ENCODE measurements at regions not wholly inside any gene's neighbourhood (a gene's known extent, or its start where the extent isn't known, plus 50 kb on each side); places are given as distances from the start of the nearest gene placed in this dataset.

GRCh38 chr20:17844133-17844429 is 124.5 kb downstream of the SNX5 start:
- H3K4me2 ChIP-seq (ENCODE audit: low read length): no peak overlapping the region
- no peaks in the 10 kb centered on the region for H3K36me3 ChIP-seq (ENCODE audit: insufficient read depth, low read length)
- no peaks in the 10 kb centered on the region for H3K79me2 ChIP-seq (replicated peaks; ENCODE audit: insufficient read depth, low read length)
- H3K9me3 ChIP-seq (ENCODE audit: low read length): no peaks in the 10 kb centered on the region
- H2AFZ ChIP-seq (ENCODE audit: low read depth, low read length): no peak overlapping the region
- no peaks in the 10 kb centered on the region for H4K20me1 ChIP-seq (ENCODE audit: insufficient read depth)
- H3K27me3 ChIP-seq (ENCODE audit: insufficient read depth, low read depth, low read length): no peaks in the 10 kb centered on the region
- no peak overlapping the region for H3K9ac ChIP-seq (ENCODE audit: low read length)
- H3K4me3 ChIP-seq (ENCODE audit: low read length): no peak overlapping the region
- no peaks in the 10 kb centered on the region for H3K9me2 ChIP-seq (ENCODE audit: insufficient read depth, low read length)
- no peak for TF ChIP-seq RAD21 (conservative IDR thresholded peaks at IDR 0.05)
- TF ChIP-seq, protein P1, sequence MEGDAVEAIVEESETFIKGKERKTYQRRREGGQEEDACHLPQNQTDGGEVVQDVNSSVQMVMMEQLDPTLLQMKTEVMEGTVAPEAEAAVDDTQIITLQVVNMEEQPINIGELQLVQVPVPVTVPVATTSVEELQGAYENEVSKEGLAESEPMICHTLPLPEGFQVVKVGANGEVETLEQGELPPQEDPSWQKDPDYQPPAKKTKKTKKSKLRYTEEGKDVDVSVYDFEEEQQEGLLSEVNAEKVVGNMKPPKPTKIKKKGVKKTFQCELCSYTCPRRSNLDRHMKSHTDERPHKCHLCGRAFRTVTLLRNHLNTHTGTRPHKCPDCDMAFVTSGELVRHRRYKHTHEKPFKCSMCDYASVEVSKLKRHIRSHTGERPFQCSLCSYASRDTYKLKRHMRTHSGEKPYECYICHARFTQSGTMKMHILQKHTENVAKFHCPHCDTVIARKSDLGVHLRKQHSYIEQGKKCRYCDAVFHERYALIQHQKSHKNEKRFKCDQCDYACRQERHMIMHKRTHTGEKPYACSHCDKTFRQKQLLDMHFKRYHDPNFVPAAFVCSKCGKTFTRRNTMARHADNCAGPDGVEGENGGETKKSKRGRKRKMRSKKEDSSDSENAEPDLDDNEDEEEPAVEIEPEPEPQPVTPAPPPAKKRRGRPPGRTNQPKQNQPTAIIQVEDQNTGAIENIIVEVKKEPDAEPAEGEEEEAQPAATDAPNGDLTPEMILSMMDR (IDR thresholded peaks at IDR 0.05; ENCODE audit: poor library complexity, severe bottlenecking): no peak
- no peak for TF ChIP-seq EZH2 (IDR thresholded peaks at IDR 0.05; ENCODE audit: borderline replicate concordance, insufficient read depth, low read length, poor library complexity, severe bottlenecking)
- no peak for TF ChIP-seq TAF1 (IDR thresholded peaks at IDR 0.05; ENCODE audit: low read depth)
- TF ChIP-seq POLR2AphosphoS5 (IDR thresholded peaks at IDR 0.05): no peak
- no peak for TF ChIP-seq MXI1 (conservative IDR thresholded peaks at IDR 0.05; ENCODE audit: poor library complexity, severe bottlenecking)
- TF ChIP-seq EP300 (conservative IDR thresholded peaks at IDR 0.05; ENCODE audit: poor library complexity, severe bottlenecking): no peak
- TF ChIP-seq REST (IDR thresholded peaks at IDR 0.05; ENCODE audit: borderline replicate concordance): no peak
- no peak for TF ChIP-seq SMC3 (conservative IDR thresholded peaks at IDR 0.05; ENCODE audit: poor library complexity)
- no peak overlapping the region for H3K27ac ChIP-seq (ENCODE audit: low read length)
- H3F3A ChIP-seq (ENCODE audit: insufficient read depth, low read length, poor library complexity, severe bottlenecking): no peaks in the 10 kb centered on the region

DNA sequence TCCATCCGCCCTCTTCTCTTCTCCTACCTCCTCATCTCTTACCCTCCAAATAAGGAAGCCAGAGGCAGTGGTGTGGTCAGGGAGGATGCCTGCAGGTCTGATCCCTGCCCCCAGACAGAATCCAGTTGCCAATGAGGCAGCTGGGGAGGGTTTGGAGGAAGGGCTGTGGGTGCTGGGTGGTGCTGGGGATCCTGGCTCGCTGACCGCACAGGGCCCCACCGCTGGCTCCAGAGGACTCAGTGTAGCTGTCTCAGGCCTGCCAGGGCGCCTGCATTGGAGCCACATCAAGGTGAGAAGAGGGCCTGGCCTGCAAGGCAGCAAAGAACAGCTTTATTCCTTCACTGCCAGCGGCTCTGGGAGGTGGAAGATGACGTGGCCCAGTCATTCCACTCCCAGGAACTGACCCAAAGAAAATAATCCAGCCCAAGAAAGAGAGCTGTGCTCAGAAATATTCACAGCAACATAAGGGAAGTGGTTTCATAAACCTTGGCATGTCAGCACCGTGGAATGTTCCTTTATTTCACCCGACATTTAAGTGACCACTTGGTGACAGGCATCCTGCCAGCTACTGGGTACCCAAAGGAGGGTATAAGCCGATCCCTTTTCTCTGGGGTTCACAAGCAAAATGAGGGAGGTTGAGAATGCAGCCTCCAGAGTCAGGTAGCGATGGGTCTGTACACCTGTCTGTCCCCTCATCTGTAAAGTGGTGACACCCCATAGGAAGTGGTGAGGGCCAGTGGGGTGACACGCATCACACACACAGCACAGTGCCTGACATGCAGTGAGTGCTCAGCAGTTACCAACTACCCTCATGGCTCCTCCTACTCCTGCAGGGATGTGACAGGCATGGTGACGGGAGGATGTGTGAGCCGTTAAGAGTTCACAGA is 125.1 kb downstream of the SNX5 start:
- H2AFZ ChIP-seq (ENCODE audit: low read depth, low read length): no peak overlapping the region
- no peaks in the 10 kb centered on the region for H3K9me3 ChIP-seq (ENCODE audit: low read length)
- TF ChIP-seq EZH2 (IDR thresholded peaks at IDR 0.05; ENCODE audit: borderline replicate concordance, insufficient read depth, low read length, poor library complexity, severe bottlenecking) (no peak), POLR2AphosphoS5 (IDR thresholded peaks at IDR 0.05) (no peak), EP300 (conservative IDR thresholded peaks at IDR 0.05; ENCODE audit: poor library complexity, severe bottlenecking) (no peak), REST (IDR thresholded peaks at IDR 0.05; ENCODE audit: borderline replicate concordance) (no peak), TAF1 (IDR thresholded peaks at IDR 0.05; ENCODE audit: low read depth) (no peak), SMC3 (conservative IDR thresholded peaks at IDR 0.05; ENCODE audit: poor library complexity) (no peak), RAD21 (conservative IDR thresholded peaks at IDR 0.05) (no peak)
- H3K9me2 ChIP-seq (ENCODE audit: insufficient read depth, low read length): no peaks in the 10 kb centered on the region
- no peak overlapping the region for H3K4me3 ChIP-seq (ENCODE audit: low read length)
- H3K27me3 ChIP-seq (ENCODE audit: insufficient read depth, low read depth, low read length): no peaks in the 10 kb centered on the region
- H3K27ac ChIP-seq (ENCODE audit: low read length): no peak overlapping the region
- no peaks in the 10 kb centered on the region for H3F3A ChIP-seq (ENCODE audit: insufficient read depth, low read length, poor library complexity, severe bottlenecking)
- H3K36me3 ChIP-seq (ENCODE audit: insufficient read depth, low read length): no peaks in the 10 kb centered on the region
- no peak overlapping the region for H3K4me2 ChIP-seq (ENCODE audit: low read length)
- H3K79me2 ChIP-seq (replicated peaks; ENCODE audit: insufficient read depth, low read length): no peaks in the 10 kb centered on the region
- no peaks in the 10 kb centered on the region for H4K20me1 ChIP-seq (ENCODE audit: insufficient read depth)
- no peak overlapping the region for H3K9ac ChIP-seq (ENCODE audit: low read length)

Data from neural cell (in vitro differentiated cells).